Mesenchymal stem cell (in vitro differentiated cells and primary cell): ENCODE measurements at regions not wholly inside any gene's neighbourhood (a gene's known extent, or its start where the extent isn't known, plus 50 kb on each side); places are given as distances from the start of the nearest gene placed in this dataset.
A peak's percentile ranks its signal among the peaks of the same experiment; 100 is the strongest.
"Not testable (repeated sequence)": the region's sequence is repeated elsewhere in the genome, so short reads cannot be mapped to it uniquely, and the experiment has no call there.

ENCODE experiments used
- DNase-seq: peaks from one replicate; pipeline ENCODE4 v3.0.0-alpha.2; 2013
- H2AFZ ChIP-seq: one replicate; pipeline ENCODE4 v1.6.1; 2013; ENCODE audit warnings: low read depth, mild to moderate bottlenecking, control low read depth, inconsistent platforms, low read length, moderate library complexity
- H2AK5ac ChIP-seq: 2 replicates; pipeline ENCODE4 v1.6.1; 2013; ENCODE audit warnings: low read length, moderate library complexity, mild to moderate bottlenecking, inconsistent platforms; ENCODE audit not compliant: severe bottlenecking
- H2BK120ac ChIP-seq: one replicate; pipeline ENCODE4 v1.6.1; 2013; ENCODE audit warnings: low read depth, mild to moderate bottlenecking, inconsistent platforms, low read length, moderate library complexity
- H2BK12ac ChIP-seq, 2 experiments: one replicate each; pipeline ENCODE4 v1.6.1; 2013; ENCODE audit warnings: inconsistent platforms in 2 of 2, low read length in 2 of 2, mild to moderate bottlenecking in 2 of 2, moderate library complexity in 2 of 2, control low read depth in 1 of 2
- H2BK15ac ChIP-seq: one replicate; pipeline ENCODE4 v1.6.1; 2013; ENCODE audit warnings: mild to moderate bottlenecking, low read depth, inconsistent platforms; ENCODE audit not compliant: poor library complexity, severe bottlenecking
- H2BK5ac ChIP-seq: 2 replicates; pipeline ENCODE4 v1.6.1; 2013; ENCODE audit warnings: low read depth, mild to moderate bottlenecking, low read length, control low read depth, inconsistent platforms; ENCODE audit not compliant: poor library complexity, severe bottlenecking
- H3K14ac ChIP-seq, 2 experiments: one replicate each; pipeline ENCODE4 v1.6.1; 2013; ENCODE audit warnings: inconsistent platforms in 2 of 2, low read length in 2 of 2, control low read depth in 1 of 2, mild to moderate bottlenecking in 1 of 2, moderate library complexity in 1 of 2
- H3K18ac ChIP-seq, 2 experiments: one replicate each; pipeline ENCODE4 v1.6.1; 2013; ENCODE audit warnings: inconsistent platforms in 2 of 2, low read length in 2 of 2, control low read depth in 1 of 2, low read depth in 1 of 2, mild to moderate bottlenecking in 1 of 2
- H3K23ac ChIP-seq, 2 experiments: one replicate each; pipeline ENCODE4 v1.6.1; 2013; ENCODE audit warnings: inconsistent platforms in 2 of 2, low read length in 2 of 2, mild to moderate bottlenecking in 2 of 2, moderate library complexity in 2 of 2, control low read depth in 1 of 2
- H3K27ac ChIP-seq: 2 replicates; pipeline ENCODE4 v1.5.1; 2013; ENCODE audit warnings: mild to moderate bottlenecking, moderate library complexity, low read length, control low read depth, inconsistent platforms; ENCODE audit not compliant: poor library complexity, severe bottlenecking
- H3K27me3 ChIP-seq, 2 experiments: 2 replicates each; pipeline versions ENCODE4 v1.6.1 to v1.7.0; 2013; ENCODE audit warnings: low read length in 2 of 2, mild to moderate bottlenecking in 2 of 2, moderate library complexity in 2 of 2, control low read depth in 1 of 2, inconsistent platforms in 1 of 2; ENCODE audit not compliant: control insufficient read depth in 1 of 2, insufficient read depth in 1 of 2
- H3K36me3 ChIP-seq, 2 experiments: 2 replicates each; pipeline versions ENCODE4 v1.6.1 to v1.7.0; 2013; ENCODE audit warnings: low read length in 2 of 2, control low read depth in 1 of 2, inconsistent platforms in 1 of 2, low read depth in 1 of 2, mild to moderate bottlenecking in 1 of 2; ENCODE audit not compliant: insufficient read depth in 2 of 2, control insufficient read depth in 1 of 2
- H3K4ac ChIP-seq, 2 experiments: one replicate each; pipeline ENCODE4 v1.6.1; 2013; ENCODE audit warnings: inconsistent platforms in 2 of 2, low read length in 2 of 2, mild to moderate bottlenecking in 2 of 2, moderate library complexity in 2 of 2, control low read depth in 1 of 2, low read depth in 1 of 2
- H3K4me1 ChIP-seq: 2 replicates; pipeline ENCODE4 v1.6.1; 2013; ENCODE audit warnings: low read depth, low read length, control low read depth; ENCODE audit not compliant: control insufficient read depth, insufficient read depth
- H3K4me2 ChIP-seq: 2 replicates; pipeline ENCODE4 v1.6.1; 2013; ENCODE audit warnings: low read length, mild to moderate bottlenecking, inconsistent platforms; ENCODE audit not compliant: poor library complexity, severe bottlenecking
- H3K4me3 ChIP-seq, 2 experiments: 2 replicates each; pipeline versions ENCODE4 v1.5.1 to v1.7.0; 2013; ENCODE audit warnings: low read length in 2 of 2, mild to moderate bottlenecking in 2 of 2, control low read depth in 1 of 2, low read depth in 1 of 2; ENCODE audit not compliant: insufficient read depth in 1 of 2
- H3K79me1 ChIP-seq: replicated peaks from 2 replicates; pipeline ENCODE4 v1.6.1; 2013; ENCODE audit warnings: mild to moderate bottlenecking, control low read depth, low read length, inconsistent platforms; ENCODE audit not compliant: poor library complexity, severe bottlenecking
- H3K9ac ChIP-seq: 2 replicates; pipeline ENCODE4 v1.7.0; 2013; ENCODE audit warnings: mild to moderate bottlenecking, low read length, moderate library complexity
- H3K9me3 ChIP-seq: 2 replicates; pipeline ENCODE4 v1.7.0; 2013; ENCODE audit warnings: mild to moderate bottlenecking, low read length; ENCODE audit not compliant: control insufficient read depth
- H4K8ac ChIP-seq: one replicate; pipeline ENCODE4 v1.6.1; 2013; ENCODE audit warnings: inconsistent platforms, mild to moderate bottlenecking, low read length, moderate library complexity
- H4K91ac ChIP-seq: one replicate; pipeline ENCODE4 v1.6.1; 2013; ENCODE audit warnings: mild to moderate bottlenecking, low read length, inconsistent platforms
- WGBS: methylation state at CpG from one replicate; pipeline ENCODE4 v1.1.7; 2013; ENCODE audit warnings: mixed read lengths; 5-methylcytosine and 5-hydroxymethylcytosine counted together

GRCh38 chr10:44114441-44114840, 270.5 kb downstream of the CXCL12 start:
- Histone ChIP-seq H3K4me1 (no peaks in the 10 kb centered on the region), H2BK5ac (no peak overlapping the region), H2BK12ac (no peak overlapping the region), H3K18ac (no peak overlapping the region), H3K14ac (no peak overlapping the region), H4K8ac (no peak overlapping the region), H2BK15ac (no peak overlapping the region), H3K36me3 (no peaks in the 10 kb centered on the region), H3K27ac (no peak overlapping the region), H3K9me3 (peaks cover 5% of the 10 kb centered on the region), H3K4me3 (no peak overlapping the region), H3K4ac (no peak overlapping the region), H4K91ac (no peak overlapping the region), H3K79me1 (no peaks in the 10 kb centered on the region), H3K4me2 (no peak overlapping the region), H3K9ac (no peak overlapping the region), H2AK5ac (no peak overlapping the region), H3K23ac (no peak overlapping the region), H2BK120ac (no peak overlapping the region), H3K27me3 (peaks cover 0 to 8% of the 10 kb centered on the region in 2 experiments), H2AFZ (no peak overlapping the region)
- no peak for DNase-seq
- 81% methylated on average over 1 of the region's 1 CpG for WGBS

GRCh38 chr10:44112280-44112679, 272.6 kb downstream of the CXCL12 start:
- 67% methylated on average over 4 of the region's 4 CpGs for WGBS
- DNase-seq, H3K18ac ChIP-seq, H2BK5ac ChIP-seq, H3K4me1 ChIP-seq, H3K9me3 ChIP-seq, H3K36me3 ChIP-seq, H3K4me3 ChIP-seq, H3K27me3 ChIP-seq, H2BK15ac ChIP-seq, H3K23ac ChIP-seq, H2AK5ac ChIP-seq, H2AFZ ChIP-seq, H2BK12ac ChIP-seq, H2BK120ac ChIP-seq, H3K9ac ChIP-seq, H3K79me1 ChIP-seq, H3K27ac ChIP-seq, H4K91ac ChIP-seq, H3K14ac ChIP-seq, H3K4me2 ChIP-seq: not testable (repeated sequence)
- H3K4ac ChIP-seq: peak overlapping the region in 1 of 2 experiments; percentile 35
- peak overlapping the region; percentile 69 for H4K8ac ChIP-seq

- Histone ChIP-seq H3K23ac (no peak overlapping the region), H2AK5ac (no peak overlapping the region), H2BK5ac (no peak overlapping the region), H3K4me1 (no peaks in the 10 kb centered on the region), H3K4ac (no peak overlapping the region), H3K27ac (no peak overlapping the region), H2BK120ac (no peak overlapping the region), H3K36me3 (no peaks in the 10 kb centered on the region), H3K4me3 (no peak overlapping the region), H3K9ac (no peak overlapping the region), H2BK15ac (no peak overlapping the region), H3K4me2 (no peak overlapping the region), H3K79me1 (no peaks in the 10 kb centered on the region), H3K14ac (no peak overlapping the region), H3K27me3 (no peaks in the 10 kb centered on the region), H3K18ac (no peak overlapping the region), H4K91ac (no peak overlapping the region), H2AFZ (no peak overlapping the region), H3K9me3 (no peaks in the 10 kb centered on the region), H2BK12ac (no peak overlapping the region), H4K8ac (no peak overlapping the region)
- WGBS: 8% methylated on average over 2 of the region's 4 CpGs
- DNase-seq: no peak
These were observed 279.2 kb downstream of the CXCL12 start for GRCh38 chr10:44105696-44106095.

- WGBS: 58% methylated on average over 4 of the region's 5 CpGs
- no peaks in the 10 kb centered on the region for H3K4me1 ChIP-seq
- H3K14ac ChIP-seq: no peak overlapping the region
- H3K23ac ChIP-seq: no peak overlapping the region
- DNase-seq: no peak
- H3K9me3 ChIP-seq: no peaks in the 10 kb centered on the region
- no peak overlapping the region for H4K8ac ChIP-seq
- no peak overlapping the region for H4K91ac ChIP-seq
- H2BK120ac ChIP-seq: no peak overlapping the region
- H3K9ac ChIP-seq: no peak overlapping the region
- no peaks in the 10 kb centered on the region for H3K36me3 ChIP-seq
- H3K27me3 ChIP-seq: no peaks in the 10 kb centered on the region
- no peak overlapping the region for H2BK5ac ChIP-seq
- H2BK12ac ChIP-seq: peak overlapping the region in 1 of 2 experiments; percentile 44
- H3K4me2 ChIP-seq: no peak overlapping the region
- H3K4ac ChIP-seq: no peak overlapping the region
- H3K79me1 ChIP-seq: no peaks in the 10 kb centered on the region
- H3K4me3 ChIP-seq: no peak overlapping the region
- no peak overlapping the region for H2AK5ac ChIP-seq
- no peak overlapping the region for H2BK15ac ChIP-seq
- no peak overlapping the region for H3K27ac ChIP-seq
- no peak overlapping the region for H3K18ac ChIP-seq
- H2AFZ ChIP-seq: no peak overlapping the region
These were observed 282.1 kb downstream of the CXCL12 start for GRCh38 chr10:44102726-44103255.
